GM10248 (cell line): ENCODE measurements at regions not wholly inside any gene's neighbourhood (a gene's known extent, or its start where the extent isn't known, plus 50 kb on each side); places are given as distances from the start of the nearest gene placed in this dataset.

Experiments used
- CTCF ChIA-PET: fragments of 300-600 bp; sonication (Branson Sonifier 250); formaldehyde crosslinking; extraction: SDS; loops from one replicate; lab custom pipeline; 2021; ENCODE audit warnings: antibody characterized with exemption; lab: Yijun Ruan, JAX
- POLR2A ChIA-PET: fragments of 350-650 bp; sonication (Branson Sonifier 250); formaldehyde crosslinking; extraction: SDS; loops from one replicate; lab custom pipeline; 2020; ENCODE audit warnings: antibody characterized with exemption; lab: Yijun Ruan, JAX
- DNase-seq: peaks from one replicate; pipeline ENCODE4 v3.0.0; 2012; ENCODE audit errors: extremely low spot score
- TF ChIP-seq, protein P1 (sequence below): IDR thresholded peaks from 2 replicates; pipeline ENCODE4 v1.5.1; 2012; ENCODE audit warnings: mild to moderate bottlenecking, low read depth; ENCODE audit errors: extremely low read depth, missing control alignments, control extremely low read depth

DNA sequence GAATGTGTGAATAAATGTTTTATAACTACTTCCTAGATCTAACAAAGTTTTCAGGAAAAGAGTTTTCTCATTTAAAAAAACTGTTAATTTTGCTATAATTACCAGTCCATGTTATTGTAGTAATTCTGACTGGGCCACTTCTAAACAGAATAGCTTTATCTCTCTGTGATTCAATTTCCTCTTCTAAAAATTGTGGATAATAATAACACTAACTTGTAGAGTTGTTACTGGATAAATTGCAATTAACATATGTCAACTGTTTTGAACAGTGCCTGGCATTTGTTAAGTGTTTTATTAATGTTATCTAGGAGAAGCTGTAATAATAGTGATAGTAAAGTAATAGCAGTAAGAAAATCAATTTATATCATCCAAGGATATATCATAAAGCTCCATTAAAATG, 162.3 kb downstream of the BTC start:
- ChIA-PET POLR2A (no interaction called here), CTCF (interaction anchor here (1.2 to 1.5 kb wide), 3 partner anchors 10 to 87 kb away, joined by 3 to 5 read pairs (median 3); no protein-coding TSS in a partner anchor)
- TF ChIP-seq, protein P1, sequence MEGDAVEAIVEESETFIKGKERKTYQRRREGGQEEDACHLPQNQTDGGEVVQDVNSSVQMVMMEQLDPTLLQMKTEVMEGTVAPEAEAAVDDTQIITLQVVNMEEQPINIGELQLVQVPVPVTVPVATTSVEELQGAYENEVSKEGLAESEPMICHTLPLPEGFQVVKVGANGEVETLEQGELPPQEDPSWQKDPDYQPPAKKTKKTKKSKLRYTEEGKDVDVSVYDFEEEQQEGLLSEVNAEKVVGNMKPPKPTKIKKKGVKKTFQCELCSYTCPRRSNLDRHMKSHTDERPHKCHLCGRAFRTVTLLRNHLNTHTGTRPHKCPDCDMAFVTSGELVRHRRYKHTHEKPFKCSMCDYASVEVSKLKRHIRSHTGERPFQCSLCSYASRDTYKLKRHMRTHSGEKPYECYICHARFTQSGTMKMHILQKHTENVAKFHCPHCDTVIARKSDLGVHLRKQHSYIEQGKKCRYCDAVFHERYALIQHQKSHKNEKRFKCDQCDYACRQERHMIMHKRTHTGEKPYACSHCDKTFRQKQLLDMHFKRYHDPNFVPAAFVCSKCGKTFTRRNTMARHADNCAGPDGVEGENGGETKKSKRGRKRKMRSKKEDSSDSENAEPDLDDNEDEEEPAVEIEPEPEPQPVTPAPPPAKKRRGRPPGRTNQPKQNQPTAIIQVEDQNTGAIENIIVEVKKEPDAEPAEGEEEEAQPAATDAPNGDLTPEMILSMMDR, result no peak
- no peak for DNase-seq

DNA sequence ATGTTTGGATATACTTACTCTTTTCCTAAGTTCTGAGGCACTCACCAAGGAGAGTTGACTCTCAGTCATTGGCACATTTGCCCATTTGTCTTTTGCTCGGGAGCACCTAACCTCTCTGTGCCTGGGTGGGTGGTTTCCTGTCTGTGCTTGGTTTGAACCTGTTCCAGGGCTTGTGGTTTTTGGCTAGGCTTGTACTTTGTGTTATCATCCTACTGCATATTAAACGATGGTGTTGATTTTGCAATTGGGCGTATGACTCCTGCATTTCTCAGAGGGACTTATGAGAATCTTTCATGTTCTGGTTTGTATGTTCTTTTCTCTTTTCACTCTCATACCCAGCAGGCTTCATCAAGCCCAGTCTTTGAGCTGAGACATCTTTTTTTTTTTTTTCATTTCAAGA, 161.7 kb downstream of the BTC start:
- TF ChIP-seq, protein P1, result no peak
- DNase-seq, result no peak
- CTCF ChIA-PET, result interaction anchor here (1.5 kb wide), 2 partner anchors 12 to 88 kb away, joined by 3 read pairs; no protein-coding TSS in a partner anchor
- POLR2A ChIA-PET, result no interaction called here

DNA sequence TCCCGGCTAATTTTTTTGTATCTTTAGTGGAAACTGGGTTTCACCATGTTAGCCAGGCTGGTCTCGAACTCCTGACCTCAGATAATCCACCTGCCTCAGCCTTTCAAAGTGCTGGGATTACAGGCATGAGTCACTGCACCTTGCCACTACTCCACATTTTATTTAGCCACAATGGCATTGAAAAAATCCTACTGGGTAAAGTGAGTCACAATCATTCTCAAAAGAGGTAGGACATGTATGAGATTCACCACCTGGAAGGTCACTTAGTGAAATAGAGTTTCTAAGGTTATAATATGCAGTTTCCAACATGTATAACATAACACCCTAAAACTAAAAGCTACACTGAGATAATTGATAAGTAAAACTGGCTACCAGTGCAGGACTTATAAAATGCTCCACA, 159.2 kb downstream of the BTC start:
- TF ChIP-seq, protein P1, result no peak
- POLR2A ChIA-PET, result no interaction called here
- CTCF ChIA-PET, result interaction anchor here (0.7 to 1.0 kb wide), 3 partner anchors 14 to 407 kb away, joined by 3 read pairs; no protein-coding TSS in a partner anchor
- no peak for DNase-seq

- TF ChIP-seq, protein P1, result no peak
- ChIA-PET CTCF (interaction anchor here (0.7 to 1.9 kb wide), 8 partner anchors 8 to 407 kb away, joined by 3 to 5 read pairs (median 3); no protein-coding TSS in a partner anchor), POLR2A (no interaction called here)
- DNase-seq, result no peak
These were observed 158.7 kb downstream of the BTC start for GRCh38 chr4:74635490-74636123.

GRCh38 chr4:74638001-74638400, 156.3 kb downstream of the BTC start:
- ChIA-PET CTCF (interaction anchor here (0.7 to 1.3 kb wide), 2 partner anchors 15 to 28 kb away, joined by 3 to 4 read pairs; no protein-coding TSS in a partner anchor), POLR2A (no interaction called here)
- TF ChIP-seq, protein P1, result no peak
- no peak for DNase-seq

GRCh38 chr4:74638689-74639088, 155.6 kb downstream of the BTC start:
- TF ChIP-seq, protein P1, result no peak
- POLR2A ChIA-PET, result no interaction called here
- DNase-seq, result no peak
- CTCF ChIA-PET, result interaction anchor here (0.7 to 1.3 kb wide), 2 partner anchors 16 to 27 kb away, joined by 3 to 4 read pairs; no protein-coding TSS in a partner anchor
